Activated CD4-positive, alpha-beta T cell treated with anti-CD3 and anti-CD28 coated beads, Interleukin-2, amount 10 ng/mL, durations not matched to agents 7 days and 5 days (primary cell): ENCODE measurements at regions not wholly inside any gene's neighbourhood (a gene's known extent, or its start where the extent isn't known, plus 50 kb on each side); places are given as distances from the start of the nearest gene placed in this dataset.

ENCODE experiments used
- CTCF ChIA-PET: fragments of 350-600 bp; sonication (Branson Sonifier 250); formaldehyde crosslinking; loops from one replicate; lab custom pipeline; 2021; ENCODE audit warnings: antibody characterized with exemption; lab: Charles Lee
- POLR2A ChIA-PET: fragments of 350-600 bp; sonication (Branson Sonifier 250); formaldehyde crosslinking; loops from one replicate; lab custom pipeline; 2021; ENCODE audit warnings: antibody characterized with exemption; lab: Charles Lee
- DNase-seq: peaks from one replicate; pipeline ENCODE4 v3.0.0-alpha.2; 2020
- H3K27ac Mint-ChIP-seq: one replicate; pipeline ENCODE4 v1.8.0; 2021; ENCODE audit warnings: mild to moderate bottlenecking, moderate library complexity, mixed read lengths
- H3K27me3 Mint-ChIP-seq: one replicate; pipeline ENCODE4 v1.8.0; 2021; ENCODE audit warnings: mixed read lengths
- H3K36me3 Mint-ChIP-seq: one replicate; pipeline ENCODE4 v1.8.0; 2021; ENCODE audit warnings: low read depth, mixed read lengths
- H3K4me1 Mint-ChIP-seq: one replicate; pipeline ENCODE4 v1.8.0; 2021; ENCODE audit warnings: mixed read lengths
- H3K4me3 Mint-ChIP-seq: one replicate; pipeline ENCODE4 v1.8.0; 2021; ENCODE audit warnings: mild to moderate bottlenecking, moderate library complexity, mixed read lengths
- H3K9me3 Mint-ChIP-seq: one replicate; pipeline ENCODE4 v1.8.0; 2021; ENCODE audit warnings: mixed read lengths

GRCh38 chr15:91593653-91594052, 259.9 kb upstream of the SLCO3A1 start:
- DNase-seq, result no peak
- H3K27me3 Mint-ChIP-seq, result peaks cover 39% of the 10 kb centered on the region
- ChIA-PET CTCF (no interaction called here), POLR2A (no interaction called here)
- H3K4me1 Mint-ChIP-seq, result peaks cover 5% of the 10 kb centered on the region
- no peak overlapping the region for H3K4me3 Mint-ChIP-seq
- H3K9me3 Mint-ChIP-seq, result no peaks in the 10 kb centered on the region
- H3K27ac Mint-ChIP-seq, result no peak overlapping the region
- no peaks in the 10 kb centered on the region for H3K36me3 Mint-ChIP-seq

DNA sequence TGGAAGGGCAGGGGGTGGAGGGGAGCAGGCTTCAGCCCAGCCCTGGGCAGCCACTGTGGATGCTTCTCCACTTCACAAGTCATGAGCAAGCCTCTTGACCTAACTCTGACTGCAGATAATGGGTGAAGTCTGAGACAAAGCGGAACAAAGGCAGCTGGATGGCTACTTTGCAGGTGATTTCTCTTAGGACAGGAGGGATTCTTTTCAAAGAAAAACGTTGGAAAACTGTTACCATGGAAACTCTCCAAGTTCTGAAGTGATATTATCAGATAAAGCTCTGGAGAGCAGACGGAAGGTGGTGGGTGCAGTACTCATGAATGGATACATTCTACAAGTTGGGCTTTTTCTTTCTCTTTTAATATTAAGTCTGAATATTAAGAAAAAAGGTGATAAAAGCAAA, 254.2 kb upstream of the SLCO3A1 start:
- H3K27ac Mint-ChIP-seq, result no peak overlapping the region
- peaks cover 32% of the 10 kb centered on the region for H3K27me3 Mint-ChIP-seq
- POLR2A ChIA-PET, result no interaction called here
- DNase-seq, result no peak
- H3K4me3 Mint-ChIP-seq, result no peak overlapping the region
- no peaks in the 10 kb centered on the region for H3K9me3 Mint-ChIP-seq
- H3K36me3 Mint-ChIP-seq, result no peaks in the 10 kb centered on the region
- no peaks in the 10 kb centered on the region for H3K4me1 Mint-ChIP-seq
- CTCF ChIA-PET, result no interaction called here

GRCh38 chr15:91603384-91604080, 250.0 kb upstream of the SLCO3A1 start:
- Mint-ChIP-seq H3K27ac (no peak overlapping the region), H3K4me3 (no peak overlapping the region), H3K36me3 (no peaks in the 10 kb centered on the region), H3K27me3 (peaks cover 22% of the 10 kb centered on the region), H3K9me3 (no peaks in the 10 kb centered on the region), H3K4me1 (no peaks in the 10 kb centered on the region)
- ChIA-PET POLR2A (interaction anchor here (0.7 kb wide), 1 partner anchor 106 kb away, joined by 3 read pairs; no protein-coding TSS in a partner anchor), CTCF (interaction anchor here (1.6 kb wide), 1 partner anchor 16 kb away, joined by 5 read pairs; no protein-coding TSS in a partner anchor)
- DNase-seq, result no peak

GRCh38 chr15:91604122-91604521, 249.4 kb upstream of the SLCO3A1 start:
- Mint-ChIP-seq H3K27me3 (peaks cover 22% of the 10 kb centered on the region), H3K9me3 (no peaks in the 10 kb centered on the region), H3K4me3 (no peak overlapping the region), H3K36me3 (no peaks in the 10 kb centered on the region), H3K27ac (no peak overlapping the region), H3K4me1 (no peaks in the 10 kb centered on the region)
- no peak for DNase-seq
- ChIA-PET POLR2A (interaction anchor here (0.7 kb wide), 1 partner anchor 107 kb away, joined by 3 read pairs; no protein-coding TSS in a partner anchor), CTCF (interaction anchor here (1.6 kb wide), 1 partner anchor 17 kb away, joined by 5 read pairs; no protein-coding TSS in a partner anchor)

DNA sequence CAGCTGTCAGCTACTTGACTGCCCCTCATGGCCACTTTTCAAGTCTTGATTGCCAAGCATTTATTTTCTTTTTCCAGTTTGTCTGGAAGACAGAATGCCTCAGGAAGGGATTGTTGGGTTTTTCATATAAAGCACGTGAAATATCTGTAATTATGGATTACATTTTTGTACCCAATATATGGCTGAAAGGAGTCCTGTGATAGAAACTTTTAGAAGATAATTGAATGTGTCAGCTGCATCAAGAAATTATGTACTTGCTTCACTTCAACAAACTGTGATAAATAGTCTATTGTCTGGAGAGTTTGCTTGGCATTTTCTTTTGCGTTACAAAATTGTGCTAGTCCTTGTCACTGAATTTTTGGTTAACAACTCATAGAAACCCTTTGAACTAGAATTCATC, 247.9 kb upstream of the SLCO3A1 start:
- ChIA-PET CTCF (interaction anchor here (0.5 kb wide), 1 partner anchor 1324 kb away, joined by 3 read pairs; no protein-coding TSS in a partner anchor), POLR2A (no interaction called here)
- Mint-ChIP-seq H3K4me3 (no peak overlapping the region), H3K27ac (no peak overlapping the region), H3K9me3 (no peaks in the 10 kb centered on the region), H3K27me3 (peaks cover 24% of the 10 kb centered on the region), H3K36me3 (no peaks in the 10 kb centered on the region), H3K4me1 (no peaks in the 10 kb centered on the region)
- no peak for DNase-seq

GRCh38 chr15:91609231-91609630, 244.3 kb upstream of the SLCO3A1 start:
- Mint-ChIP-seq H3K27ac (no peak overlapping the region), H3K36me3 (no peaks in the 10 kb centered on the region), H3K9me3 (no peaks in the 10 kb centered on the region), H3K4me3 (no peak overlapping the region), H3K4me1 (no peaks in the 10 kb centered on the region), H3K27me3 (peaks cover 20% of the 10 kb centered on the region)
- no peak for DNase-seq
- ChIA-PET POLR2A (no interaction called here), CTCF (interaction anchor here (0.5 kb wide), 1 partner anchor 41 kb away, joined by 3 read pairs; no protein-coding TSS in a partner anchor)

DNA sequence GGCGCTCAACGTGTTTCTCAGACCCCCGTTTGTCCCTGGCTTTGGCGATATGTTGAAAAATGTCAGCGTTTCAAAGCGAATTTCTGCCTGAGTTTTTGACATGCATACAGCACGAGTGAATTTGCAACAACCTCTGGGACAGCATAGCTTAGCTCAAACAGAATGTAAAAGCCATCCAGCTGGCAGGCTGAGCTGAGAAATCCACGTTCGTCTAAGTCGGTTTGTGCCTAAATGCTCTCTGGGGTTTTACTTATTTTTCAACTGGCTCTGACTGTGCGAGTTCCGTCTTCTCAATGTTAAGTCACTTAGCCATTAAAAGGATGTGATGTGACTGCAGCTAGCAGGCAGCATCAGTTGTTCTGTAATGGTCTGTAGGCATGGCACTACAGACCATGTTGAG, 243.5 kb upstream of the SLCO3A1 start:
- ChIA-PET POLR2A (no interaction called here), CTCF (no interaction called here)
- no peaks in the 10 kb centered on the region for H3K9me3 Mint-ChIP-seq
- H3K27ac Mint-ChIP-seq, result no peak overlapping the region
- DNase-seq, result no peak
- H3K27me3 Mint-ChIP-seq, result peaks cover 13% of the 10 kb centered on the region
- no peaks in the 10 kb centered on the region for H3K36me3 Mint-ChIP-seq
- no peak overlapping the region for H3K4me3 Mint-ChIP-seq
- H3K4me1 Mint-ChIP-seq, result no peaks in the 10 kb centered on the region

DNA sequence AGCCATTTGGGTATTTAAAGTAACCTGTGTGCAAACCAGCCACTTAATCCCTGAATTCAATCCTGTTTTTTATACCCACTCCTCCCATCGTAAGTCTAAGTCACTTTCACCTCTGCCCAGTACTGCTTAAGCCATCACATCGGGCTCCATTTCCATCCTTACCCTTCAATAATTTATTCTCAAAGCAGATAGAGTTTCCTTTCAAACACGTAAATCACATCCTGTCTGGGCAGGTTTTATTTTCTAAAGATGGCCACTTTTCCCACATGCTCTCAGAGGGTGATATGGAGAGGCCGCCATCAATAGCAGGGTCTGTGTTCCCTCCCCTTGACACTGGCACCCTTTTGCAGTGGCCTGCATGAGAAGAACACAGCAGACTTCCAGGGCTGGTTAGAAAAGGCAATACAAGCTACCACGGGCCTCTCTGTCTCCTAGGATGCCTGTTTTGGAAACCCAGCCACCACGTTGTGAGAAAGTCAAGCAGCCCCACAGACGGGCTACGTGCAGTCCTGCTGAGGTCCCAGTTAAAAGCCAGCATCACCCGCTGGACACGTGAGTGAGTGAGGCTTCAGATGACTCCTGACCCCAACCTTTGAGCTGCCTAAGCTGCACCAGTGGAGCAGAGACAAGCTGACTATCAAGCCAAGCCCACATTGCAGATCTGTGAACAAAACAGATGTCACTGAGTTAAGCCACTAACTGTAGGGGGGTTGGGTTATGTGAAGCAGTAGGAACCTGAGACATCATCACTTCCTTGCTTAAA, 241.8 kb upstream of the SLCO3A1 start:
- H3K4me3 Mint-ChIP-seq, result no peak overlapping the region
- no peak for DNase-seq
- no peaks in the 10 kb centered on the region for H3K4me1 Mint-ChIP-seq
- H3K36me3 Mint-ChIP-seq, result no peaks in the 10 kb centered on the region
- H3K27ac Mint-ChIP-seq, result no peak overlapping the region
- ChIA-PET CTCF (no interaction called here), POLR2A (no interaction called here)
- H3K9me3 Mint-ChIP-seq, result peaks cover 2% of the 10 kb centered on the region
- H3K27me3 Mint-ChIP-seq, result peaks cover 4% of the 10 kb centered on the region

DNA sequence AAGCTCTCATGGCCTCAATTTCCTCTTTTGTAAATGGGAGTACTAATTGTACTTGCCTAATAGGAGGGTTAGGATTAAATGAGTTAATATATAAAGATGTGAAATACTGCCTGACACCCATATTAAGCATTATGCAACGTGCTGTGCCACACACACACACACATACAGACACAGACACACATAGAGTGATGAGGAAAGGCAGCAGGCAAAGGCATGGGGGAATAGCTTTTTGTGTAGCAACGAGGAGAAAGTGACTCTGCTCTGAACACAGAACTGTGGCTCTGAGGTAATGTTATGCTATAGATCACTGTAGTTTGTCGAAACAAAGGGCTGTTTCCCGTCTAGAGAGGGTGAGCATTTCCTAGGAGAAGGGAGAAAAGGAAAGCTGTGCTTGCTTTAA, 233.3 kb upstream of the SLCO3A1 start:
- H3K27me3 Mint-ChIP-seq, result peaks cover 26% of the 10 kb centered on the region
- H3K4me1 Mint-ChIP-seq, result no peaks in the 10 kb centered on the region
- no peak for DNase-seq
- CTCF ChIA-PET, result no interaction called here
- no peak overlapping the region for H3K27ac Mint-ChIP-seq
- no peak overlapping the region for H3K4me3 Mint-ChIP-seq
- H3K9me3 Mint-ChIP-seq, result peaks cover 4% of the 10 kb centered on the region
- H3K36me3 Mint-ChIP-seq, result no peaks in the 10 kb centered on the region
- POLR2A ChIA-PET, result no interaction called here

DNA sequence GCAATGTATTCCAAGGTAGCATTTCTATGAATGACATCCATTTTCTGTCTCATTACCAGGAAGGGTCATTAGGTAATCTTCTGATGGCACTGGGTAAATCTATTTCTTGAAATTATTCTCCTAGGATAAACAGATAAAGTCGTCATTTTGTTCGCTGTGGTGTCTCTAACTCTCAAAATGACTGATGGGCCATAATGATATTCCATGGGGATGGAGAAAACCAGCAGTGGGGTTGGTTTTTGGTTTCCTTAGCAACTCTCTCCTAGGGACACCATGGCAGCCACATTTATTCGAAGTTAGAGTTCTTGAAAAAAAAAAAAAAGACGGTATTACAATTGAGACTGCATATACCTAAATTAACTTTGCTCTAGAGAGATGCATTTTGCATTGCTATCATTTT, 231.3 kb upstream of the SLCO3A1 start:
- DNase-seq, result no peak
- peaks cover 2% of the 10 kb centered on the region for H3K9me3 Mint-ChIP-seq
- H3K4me3 Mint-ChIP-seq, result no peak overlapping the region
- POLR2A ChIA-PET, result no interaction called here
- H3K27ac Mint-ChIP-seq, result no peak overlapping the region
- CTCF ChIA-PET, result no interaction called here
- no peaks in the 10 kb centered on the region for H3K4me1 Mint-ChIP-seq
- H3K36me3 Mint-ChIP-seq, result no peaks in the 10 kb centered on the region
- H3K27me3 Mint-ChIP-seq, result peaks cover 26% of the 10 kb centered on the region

- Mint-ChIP-seq H3K9me3 (no peaks in the 10 kb centered on the region), H3K27ac (no peak overlapping the region), H3K4me1 (no peaks in the 10 kb centered on the region), H3K36me3 (no peaks in the 10 kb centered on the region), H3K27me3 (peaks cover 23% of the 10 kb centered on the region), H3K4me3 (no peak overlapping the region)
- DNase-seq, result no peak
- CTCF ChIA-PET, result no interaction called here
- POLR2A ChIA-PET, result no interaction called here
Observed at GRCh38 chr15:91622711-91623342, 230.7 kb upstream of the SLCO3A1 start.

GRCh38 chr15:91624353-91624968, 229.0 kb upstream of the SLCO3A1 start:
- H3K4me1 Mint-ChIP-seq, result no peaks in the 10 kb centered on the region
- POLR2A ChIA-PET, result interaction anchor here (0.6 kb wide), 1 partner anchor 409 kb away, joined by 3 read pairs; no protein-coding TSS in a partner anchor
- no peak overlapping the region for H3K27ac Mint-ChIP-seq
- H3K4me3 Mint-ChIP-seq, result no peak overlapping the region
- no peak for DNase-seq
- peaks cover 12% of the 10 kb centered on the region for H3K27me3 Mint-ChIP-seq
- no peaks in the 10 kb centered on the region for H3K36me3 Mint-ChIP-seq
- H3K9me3 Mint-ChIP-seq, result no peaks in the 10 kb centered on the region
- CTCF ChIA-PET, result no interaction called here
